Choroid plexus epithelial cell (primary cell): ENCODE measurements at regions not wholly inside any gene's neighbourhood (a gene's known extent, or its start where the extent isn't known, plus 50 kb on each side); places are given as distances from the start of the nearest gene placed in this dataset.
A peak's percentile ranks its signal among the peaks of the same experiment; 100 is the strongest.

Source experiments
- DNase-seq: peaks from one replicate; pipeline ENCODE4 v3.0.0-alpha.2; 2010; ENCODE audit warnings: low read depth
- H3K4me3 ChIP-seq: 2 replicates; pipeline ENCODE4 v1.5.1; 2011; ENCODE audit warnings: low read depth, mild to moderate bottlenecking, control low read depth, low read length, moderate library complexity
- TF ChIP-seq, protein P1 (sequence below): conservative IDR thresholded peaks from 2 replicates; pipeline ENCODE4 v1.5.1; 2011; ENCODE audit warnings: low read depth, mild to moderate bottlenecking, control low read depth, inconsistent platforms, low read length, moderate library complexity

DNA sequence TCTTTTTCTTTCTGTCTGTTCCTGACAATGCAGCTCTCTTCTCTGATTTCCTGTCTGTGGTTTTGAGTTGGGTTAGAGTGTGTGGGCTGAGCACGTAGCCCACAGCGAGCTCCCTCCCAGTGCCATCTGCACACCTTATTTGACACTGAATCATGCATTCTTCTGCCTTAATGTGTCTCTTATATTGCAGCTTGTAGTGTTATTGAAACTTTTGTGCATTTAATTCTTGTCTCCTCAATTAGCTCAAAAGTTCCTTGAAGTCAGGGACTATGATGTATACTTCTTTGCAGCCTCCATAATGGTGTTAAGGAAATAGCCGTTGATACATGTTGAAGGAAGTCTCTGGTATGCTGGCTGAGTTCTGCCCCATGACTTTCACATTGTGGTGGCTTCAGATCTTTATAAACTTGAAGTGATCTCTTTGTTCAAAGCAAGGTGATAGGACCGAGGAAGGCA, 576.2 kb upstream of the CLINT1 start:
- TF ChIP-seq, protein P1, sequence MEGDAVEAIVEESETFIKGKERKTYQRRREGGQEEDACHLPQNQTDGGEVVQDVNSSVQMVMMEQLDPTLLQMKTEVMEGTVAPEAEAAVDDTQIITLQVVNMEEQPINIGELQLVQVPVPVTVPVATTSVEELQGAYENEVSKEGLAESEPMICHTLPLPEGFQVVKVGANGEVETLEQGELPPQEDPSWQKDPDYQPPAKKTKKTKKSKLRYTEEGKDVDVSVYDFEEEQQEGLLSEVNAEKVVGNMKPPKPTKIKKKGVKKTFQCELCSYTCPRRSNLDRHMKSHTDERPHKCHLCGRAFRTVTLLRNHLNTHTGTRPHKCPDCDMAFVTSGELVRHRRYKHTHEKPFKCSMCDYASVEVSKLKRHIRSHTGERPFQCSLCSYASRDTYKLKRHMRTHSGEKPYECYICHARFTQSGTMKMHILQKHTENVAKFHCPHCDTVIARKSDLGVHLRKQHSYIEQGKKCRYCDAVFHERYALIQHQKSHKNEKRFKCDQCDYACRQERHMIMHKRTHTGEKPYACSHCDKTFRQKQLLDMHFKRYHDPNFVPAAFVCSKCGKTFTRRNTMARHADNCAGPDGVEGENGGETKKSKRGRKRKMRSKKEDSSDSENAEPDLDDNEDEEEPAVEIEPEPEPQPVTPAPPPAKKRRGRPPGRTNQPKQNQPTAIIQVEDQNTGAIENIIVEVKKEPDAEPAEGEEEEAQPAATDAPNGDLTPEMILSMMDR = no peak
- DNase-seq = peak; percentile 41
- H3K4me3 ChIP-seq = no peak overlapping the region

DNA sequence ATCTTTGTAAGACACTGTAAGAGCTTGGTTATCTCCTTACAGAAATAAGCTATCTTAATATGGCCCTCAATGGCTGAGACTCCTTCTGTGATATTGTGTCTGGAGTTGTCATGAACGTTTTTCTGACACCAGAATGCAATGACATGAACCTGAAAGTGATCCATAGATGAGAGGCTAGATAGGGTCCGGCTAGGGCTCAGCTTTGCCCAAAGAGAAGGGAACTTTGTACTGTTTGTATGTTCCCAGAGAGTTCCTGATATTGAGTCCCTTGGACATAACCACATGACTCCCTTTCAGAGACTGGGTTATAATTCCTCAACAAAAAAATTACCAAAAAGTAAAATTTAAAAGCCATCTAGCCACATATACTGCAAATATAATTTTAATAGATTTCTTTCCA, 575.8 kb upstream of the CLINT1 start:
- TF ChIP-seq, protein P1 = no peak
- no peak for DNase-seq
- no peak overlapping the region for H3K4me3 ChIP-seq

- no peak overlapping the region for H3K4me3 ChIP-seq
- DNase-seq = no peak
- TF ChIP-seq, protein P1 = no peak
These were observed 574.7 kb upstream of the CLINT1 start for GRCh38 chr5:158433634-158434033.

DNA sequence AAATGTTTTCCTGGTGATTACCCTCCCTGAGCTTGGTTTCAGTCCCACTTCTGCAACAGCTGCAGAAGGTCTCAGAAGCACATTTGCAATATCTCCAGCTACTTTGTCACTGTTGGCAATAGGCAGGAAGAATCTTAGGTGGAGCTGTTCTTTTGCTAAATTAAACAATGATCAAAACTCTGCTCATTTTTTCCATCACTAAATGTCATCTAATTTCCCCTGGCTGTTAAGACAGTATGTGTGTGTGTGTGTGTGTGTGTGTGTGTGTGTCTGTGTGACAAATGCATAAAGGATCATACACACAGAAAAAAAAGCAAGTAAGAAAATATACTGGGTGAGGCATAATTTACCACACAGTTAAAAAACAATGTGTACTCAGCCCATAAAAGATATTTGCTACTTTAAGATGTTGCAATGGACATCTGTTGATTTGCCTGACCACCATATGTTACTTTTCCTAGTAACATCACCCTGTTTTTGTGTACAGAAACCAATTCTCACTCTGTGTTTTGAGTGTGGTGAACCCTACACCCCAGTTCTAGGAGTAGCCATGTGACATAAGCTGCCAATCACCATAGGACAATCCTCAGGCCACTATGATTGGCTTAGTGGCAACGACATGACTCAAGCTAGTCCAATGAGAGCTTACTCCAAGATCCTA, 572.6 kb upstream of the CLINT1 start:
- TF ChIP-seq, protein P1 = no peak
- DNase-seq = peak; percentile 77
- no peak overlapping the region for H3K4me3 ChIP-seq

DNA sequence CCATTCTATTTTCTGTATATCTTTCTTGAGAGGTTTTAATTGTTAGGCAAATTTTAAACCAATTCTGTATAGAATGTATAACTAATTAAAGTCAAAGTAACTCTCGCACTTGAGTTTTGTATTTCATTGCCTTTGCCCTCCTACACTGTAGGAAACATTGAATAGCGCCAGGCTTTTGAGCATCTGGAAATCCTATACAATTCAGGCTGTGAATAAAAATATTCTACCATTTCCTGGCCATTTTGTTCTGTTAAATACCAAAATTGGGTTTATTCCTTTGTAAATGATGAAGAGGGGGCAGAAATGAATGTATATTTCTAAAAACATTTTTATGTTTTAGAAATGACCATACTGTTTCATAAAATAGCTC, 571.8 kb upstream of the CLINT1 start:
- H3K4me3 ChIP-seq = no peak overlapping the region
- no peak for DNase-seq
- TF ChIP-seq, protein P1 = no peak

DNA sequence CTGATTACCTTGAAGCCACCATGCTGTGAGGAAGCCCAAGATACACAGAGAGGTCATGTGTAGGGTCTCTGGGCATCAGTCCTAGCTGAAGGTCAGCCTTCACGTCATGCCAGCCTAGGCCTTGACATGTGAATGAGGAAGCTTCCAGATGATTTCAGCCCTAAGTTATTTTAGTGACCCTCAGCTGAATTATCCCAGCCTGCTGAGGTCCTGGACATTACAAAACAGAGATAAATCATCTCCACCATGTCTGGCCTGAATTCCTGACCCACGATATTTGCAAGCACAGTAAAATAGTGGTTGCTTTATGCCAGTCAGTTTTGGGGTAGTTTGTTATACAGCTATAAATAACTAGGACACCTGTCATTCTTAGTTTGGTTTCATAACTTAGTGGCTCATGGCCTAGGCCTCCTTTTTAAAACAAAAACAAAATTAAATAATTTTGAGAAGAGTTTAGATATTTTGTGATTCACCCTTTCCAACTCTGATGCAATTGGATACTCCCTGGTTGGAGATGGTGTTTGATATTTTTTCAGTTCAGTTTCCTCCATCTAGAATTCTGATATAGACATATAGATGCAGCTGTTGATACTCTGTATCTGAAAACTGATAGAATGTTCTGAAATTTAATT, 571.3 kb upstream of the CLINT1 start:
- no peak for DNase-seq
- TF ChIP-seq, protein P1 = no peak
- no peak overlapping the region for H3K4me3 ChIP-seq

GRCh38 chr5:158429564-158429963, 570.6 kb upstream of the CLINT1 start:
- no peak overlapping the region for H3K4me3 ChIP-seq
- no peak for DNase-seq
- TF ChIP-seq, protein P1 = no peak
